HEK293 (cell line): ENCODE measurements at regions not wholly inside any gene's neighbourhood (a gene's known extent, or its start where the extent isn't known, plus 50 kb on each side); places are given as distances from the start of the nearest gene placed in this dataset.

ENCODE experiments used
- GLIS2 ChIP-seq: fragments of 450-650 bp; formaldehyde crosslinking; IDR thresholded peaks from 2 replicates; pipeline ENCODE4 v1.5.1; 2016; ENCODE audit warnings: missing biosample characterization, missing genetic modification characterization
- SCRT2 ChIP-seq: fragments of 450-650 bp; formaldehyde crosslinking; IDR thresholded peaks from 2 replicates; pipeline ENCODE4 v1.5.1; 2016; ENCODE audit warnings: missing biosample characterization, missing genetic modification characterization
- ZNF140 ChIP-seq: fragments of 450-650 bp; formaldehyde crosslinking; IDR thresholded peaks from 2 replicates; pipeline ENCODE4 v1.5.1; 2016; ENCODE audit warnings: missing biosample characterization, missing genetic modification characterization
- ZNF335 ChIP-seq: fragments of 450-650 bp; formaldehyde crosslinking; conservative IDR thresholded peaks from 2 replicates; pipeline ENCODE4 v1.5.1; 2016; ENCODE audit warnings: missing biosample characterization, missing genetic modification characterization
- ZNF660 ChIP-seq: fragments of 450-650 bp; IDR thresholded peaks from 2 replicates; pipeline ENCODE4 v1.5.1; 2018; ENCODE audit warnings: missing biosample characterization, mild to moderate bottlenecking, missing genetic modification characterization
- ZNF768 ChIP-seq: fragments of 450-650 bp; formaldehyde crosslinking; IDR thresholded peaks from 2 replicates; pipeline ENCODE4 v1.5.1; 2018; ENCODE audit warnings: missing biosample characterization, mild to moderate bottlenecking, missing genetic modification characterization
- TF ChIP-seq, protein P1 (sequence below): fragments of 450-650 bp; formaldehyde crosslinking; IDR thresholded peaks from 2 replicates; pipeline ENCODE4 v1.5.1; 2016; ENCODE audit warnings: missing biosample characterization, missing genetic modification characterization
- TF ChIP-seq, protein P2 (sequence below): fragments of 450-650 bp; formaldehyde crosslinking; IDR thresholded peaks from 2 replicates; pipeline ENCODE4 v1.5.1; 2016; ENCODE audit warnings: missing biosample characterization, missing genetic modification characterization
- TF ChIP-seq, protein P3 (sequence below): fragments of 450-650 bp; formaldehyde crosslinking; IDR thresholded peaks from 2 replicates; pipeline ENCODE4 v1.5.1; 2017; ENCODE audit warnings: missing biosample characterization, missing genetic modification characterization

DNA sequence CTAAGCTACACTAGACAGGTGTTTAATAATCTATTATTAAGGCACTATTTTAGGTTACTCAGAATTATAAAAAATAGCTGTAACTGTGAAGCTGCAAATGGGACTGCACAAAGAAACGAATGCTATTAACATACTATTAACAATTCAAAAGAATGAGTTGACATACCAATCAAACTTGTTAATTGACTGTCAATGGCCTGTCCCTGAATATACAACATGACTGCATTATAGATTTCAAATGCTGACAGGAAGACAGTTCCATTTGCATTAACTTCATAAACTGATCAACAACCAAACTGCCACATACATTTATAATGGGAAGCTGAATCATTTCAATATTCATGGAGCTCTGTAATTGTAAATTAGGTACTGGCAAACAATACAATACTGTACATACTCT is 169.0 kb upstream of the NANOGP8 start:
- TF ChIP-seq, protein P1, sequence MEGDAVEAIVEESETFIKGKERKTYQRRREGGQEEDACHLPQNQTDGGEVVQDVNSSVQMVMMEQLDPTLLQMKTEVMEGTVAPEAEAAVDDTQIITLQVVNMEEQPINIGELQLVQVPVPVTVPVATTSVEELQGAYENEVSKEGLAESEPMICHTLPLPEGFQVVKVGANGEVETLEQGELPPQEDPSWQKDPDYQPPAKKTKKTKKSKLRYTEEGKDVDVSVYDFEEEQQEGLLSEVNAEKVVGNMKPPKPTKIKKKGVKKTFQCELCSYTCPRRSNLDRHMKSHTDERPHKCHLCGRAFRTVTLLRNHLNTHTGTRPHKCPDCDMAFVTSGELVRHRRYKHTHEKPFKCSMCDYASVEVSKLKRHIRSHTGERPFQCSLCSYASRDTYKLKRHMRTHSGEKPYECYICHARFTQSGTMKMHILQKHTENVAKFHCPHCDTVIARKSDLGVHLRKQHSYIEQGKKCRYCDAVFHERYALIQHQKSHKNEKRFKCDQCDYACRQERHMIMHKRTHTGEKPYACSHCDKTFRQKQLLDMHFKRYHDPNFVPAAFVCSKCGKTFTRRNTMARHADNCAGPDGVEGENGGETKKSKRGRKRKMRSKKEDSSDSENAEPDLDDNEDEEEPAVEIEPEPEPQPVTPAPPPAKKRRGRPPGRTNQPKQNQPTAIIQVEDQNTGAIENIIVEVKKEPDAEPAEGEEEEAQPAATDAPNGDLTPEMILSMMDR (tag by site-specific recombination) = no peak
- TF ChIP-seq ZNF660 (tag by site-specific recombination) = no peak
- TF ChIP-seq ZNF768 (tag by site-specific recombination) = no peak
- TF ChIP-seq, protein P2, sequence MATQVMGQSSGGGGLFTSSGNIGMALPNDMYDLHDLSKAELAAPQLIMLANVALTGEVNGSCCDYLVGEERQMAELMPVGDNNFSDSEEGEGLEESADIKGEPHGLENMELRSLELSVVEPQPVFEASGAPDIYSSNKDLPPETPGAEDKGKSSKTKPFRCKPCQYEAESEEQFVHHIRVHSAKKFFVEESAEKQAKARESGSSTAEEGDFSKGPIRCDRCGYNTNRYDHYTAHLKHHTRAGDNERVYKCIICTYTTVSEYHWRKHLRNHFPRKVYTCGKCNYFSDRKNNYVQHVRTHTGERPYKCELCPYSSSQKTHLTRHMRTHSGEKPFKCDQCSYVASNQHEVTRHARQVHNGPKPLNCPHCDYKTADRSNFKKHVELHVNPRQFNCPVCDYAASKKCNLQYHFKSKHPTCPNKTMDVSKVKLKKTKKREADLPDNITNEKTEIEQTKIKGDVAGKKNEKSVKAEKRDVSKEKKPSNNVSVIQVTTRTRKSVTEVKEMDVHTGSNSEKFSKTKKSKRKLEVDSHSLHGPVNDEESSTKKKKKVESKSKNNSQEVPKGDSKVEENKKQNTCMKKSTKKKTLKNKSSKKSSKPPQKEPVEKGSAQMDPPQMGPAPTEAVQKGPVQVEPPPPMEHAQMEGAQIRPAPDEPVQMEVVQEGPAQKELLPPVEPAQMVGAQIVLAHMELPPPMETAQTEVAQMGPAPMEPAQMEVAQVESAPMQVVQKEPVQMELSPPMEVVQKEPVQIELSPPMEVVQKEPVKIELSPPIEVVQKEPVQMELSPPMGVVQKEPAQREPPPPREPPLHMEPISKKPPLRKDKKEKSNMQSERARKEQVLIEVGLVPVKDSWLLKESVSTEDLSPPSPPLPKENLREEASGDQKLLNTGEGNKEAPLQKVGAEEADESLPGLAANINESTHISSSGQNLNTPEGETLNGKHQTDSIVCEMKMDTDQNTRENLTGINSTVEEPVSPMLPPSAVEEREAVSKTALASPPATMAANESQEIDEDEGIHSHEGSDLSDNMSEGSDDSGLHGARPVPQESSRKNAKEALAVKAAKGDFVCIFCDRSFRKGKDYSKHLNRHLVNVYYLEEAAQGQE (tag by site-specific recombination) = no peak
- TF ChIP-seq, protein P3, sequence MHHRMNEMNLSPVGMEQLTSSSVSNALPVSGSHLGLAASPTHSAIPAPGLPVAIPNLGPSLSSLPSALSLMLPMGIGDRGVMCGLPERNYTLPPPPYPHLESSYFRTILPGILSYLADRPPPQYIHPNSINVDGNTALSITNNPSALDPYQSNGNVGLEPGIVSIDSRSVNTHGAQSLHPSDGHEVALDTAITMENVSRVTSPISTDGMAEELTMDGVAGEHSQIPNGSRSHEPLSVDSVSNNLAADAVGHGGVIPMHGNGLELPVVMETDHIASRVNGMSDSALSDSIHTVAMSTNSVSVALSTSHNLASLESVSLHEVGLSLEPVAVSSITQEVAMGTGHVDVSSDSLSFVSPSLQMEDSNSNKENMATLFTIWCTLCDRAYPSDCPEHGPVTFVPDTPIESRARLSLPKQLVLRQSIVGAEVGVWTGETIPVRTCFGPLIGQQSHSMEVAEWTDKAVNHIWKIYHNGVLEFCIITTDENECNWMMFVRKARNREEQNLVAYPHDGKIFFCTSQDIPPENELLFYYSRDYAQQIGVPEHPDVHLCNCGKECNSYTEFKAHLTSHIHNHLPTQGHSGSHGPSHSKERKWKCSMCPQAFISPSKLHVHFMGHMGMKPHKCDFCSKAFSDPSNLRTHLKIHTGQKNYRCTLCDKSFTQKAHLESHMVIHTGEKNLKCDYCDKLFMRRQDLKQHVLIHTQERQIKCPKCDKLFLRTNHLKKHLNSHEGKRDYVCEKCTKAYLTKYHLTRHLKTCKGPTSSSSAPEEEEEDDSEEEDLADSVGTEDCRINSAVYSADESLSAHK (tag by site-specific recombination) = no peak
- TF ChIP-seq GLIS2 = no peak
- TF ChIP-seq ZNF140 (tag by site-specific recombination) = no peak
- no peak for TF ChIP-seq SCRT2 (tag by site-specific recombination)
- TF ChIP-seq ZNF335 (tag by site-specific recombination) = no peak
